HG03565 (cell line): ENCODE measurements at regions not wholly inside any gene's neighbourhood (a gene's known extent, or its start where the extent isn't known, plus 50 kb on each side); places are given as distances from the start of the nearest gene placed in this dataset.
"Not testable (repeated sequence)": the region's sequence is repeated elsewhere in the genome, so short reads cannot be mapped to it uniquely, and the experiment has no call there.

ENCODE experiments used
- ATAC-seq: cut with Tn5 transposase; IDR thresholded peaks from one replicate; pipeline ENCODE4 v1.9.1; 2021; ENCODE audit warnings: mild to moderate bottlenecking, moderate library complexity; ENCODE audit not compliant: unreplicated experiment

DNA sequence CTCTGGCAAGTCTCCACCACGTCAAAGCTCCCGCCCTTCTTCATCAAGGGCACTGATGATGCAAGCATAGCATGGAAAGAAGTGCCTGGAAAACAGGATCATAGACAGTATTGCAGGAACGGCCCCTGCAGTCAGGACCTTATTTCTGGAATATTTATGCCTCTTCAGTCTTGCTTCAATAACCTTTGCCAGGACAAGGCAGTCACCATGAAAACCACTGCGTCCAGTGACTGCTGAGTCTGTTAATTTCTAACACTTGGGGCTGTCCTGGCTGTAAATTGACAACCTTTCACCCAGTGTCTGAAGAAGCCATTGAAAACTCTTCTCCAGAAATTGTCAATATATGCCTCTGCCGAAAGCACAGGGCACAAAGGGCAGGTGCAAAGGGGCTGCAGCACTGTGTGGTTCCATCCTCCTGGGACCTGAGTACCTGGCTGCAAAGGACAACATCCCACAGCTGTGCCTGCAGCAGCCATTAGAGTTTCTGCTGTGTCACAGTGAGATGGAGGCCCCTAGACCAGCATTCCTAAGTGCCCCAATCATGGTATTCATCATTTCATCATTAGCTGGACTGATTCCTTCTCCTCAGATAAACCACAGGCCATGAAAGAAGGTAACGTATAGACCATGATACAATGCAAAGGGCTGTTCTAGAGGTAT, 819.6 kb downstream of the RNF144A start:
- no peak for ATAC-seq

DNA sequence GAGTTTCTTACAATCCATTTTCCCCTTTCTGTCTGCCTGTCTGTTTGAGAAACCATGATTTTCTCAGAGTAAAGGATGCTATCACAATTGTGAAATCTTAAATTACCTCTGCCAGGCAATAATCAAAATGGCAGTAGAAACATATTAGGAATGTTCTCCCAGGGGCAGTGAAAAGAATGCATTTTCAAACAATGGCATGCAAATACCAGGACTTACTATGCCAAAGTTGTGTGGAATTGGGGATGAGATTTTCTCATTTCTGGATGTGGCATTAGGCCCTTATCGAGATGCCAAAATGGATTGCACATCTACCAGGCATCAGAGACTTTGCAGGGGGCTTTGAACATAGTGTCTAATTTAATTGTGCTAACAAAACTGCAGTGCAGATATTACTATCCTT, 821.4 kb downstream of the RNF144A start:
- ATAC-seq = no peak

- ATAC-seq = no peak
These were observed 822.9 kb downstream of the RNF144A start for GRCh38 chr2:7740114-7740513.

GRCh38 chr2:7742301-7742700, 825.1 kb downstream of the RNF144A start:
- ATAC-seq = no peak

DNA sequence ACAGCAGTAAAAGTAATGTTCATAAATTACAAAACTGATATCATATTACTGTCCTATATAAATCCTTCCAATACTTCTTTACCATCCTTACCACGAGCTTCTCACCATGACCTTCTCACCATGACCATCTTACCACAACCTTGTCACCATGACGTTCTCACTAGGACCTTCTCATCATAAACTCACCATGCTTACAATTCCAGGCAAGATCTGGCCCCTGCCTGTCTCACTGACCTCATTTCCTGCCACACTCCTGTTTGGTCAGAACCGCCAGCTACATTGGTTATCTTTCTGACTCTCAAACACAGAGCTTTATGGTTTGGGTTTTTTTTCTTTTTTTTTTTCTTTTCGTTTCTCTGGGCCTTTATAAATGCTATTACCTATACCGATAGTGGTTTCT, 827.6 kb downstream of the RNF144A start:
- ATAC-seq = no peak

DNA sequence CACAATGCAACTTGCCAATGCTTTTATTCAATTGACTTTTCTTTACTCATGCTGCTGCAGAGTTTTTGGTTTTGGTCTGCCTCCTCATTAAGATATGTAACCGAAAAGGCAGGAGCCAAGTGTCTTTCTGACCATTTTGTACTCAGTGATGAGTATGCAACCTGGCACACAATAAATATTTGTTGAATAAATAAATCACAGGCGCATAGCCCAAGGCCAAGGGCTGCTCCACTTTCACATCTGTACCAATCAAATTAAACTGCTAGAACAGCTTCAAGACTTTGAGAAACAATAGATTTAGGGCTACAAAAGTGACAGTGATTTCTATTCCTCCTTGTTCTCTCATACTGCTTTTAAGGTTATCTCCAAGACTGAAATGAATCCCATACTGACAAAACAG, 828.2 kb downstream of the RNF144A start:
- no peak for ATAC-seq

GRCh38 chr2:7748717-7749415, 831.7 kb downstream of the RNF144A start:
- ATAC-seq = no peak

GRCh38 chr2:7749895-7750559, 832.8 kb downstream of the RNF144A start:
- ATAC-seq = no peak

DNA sequence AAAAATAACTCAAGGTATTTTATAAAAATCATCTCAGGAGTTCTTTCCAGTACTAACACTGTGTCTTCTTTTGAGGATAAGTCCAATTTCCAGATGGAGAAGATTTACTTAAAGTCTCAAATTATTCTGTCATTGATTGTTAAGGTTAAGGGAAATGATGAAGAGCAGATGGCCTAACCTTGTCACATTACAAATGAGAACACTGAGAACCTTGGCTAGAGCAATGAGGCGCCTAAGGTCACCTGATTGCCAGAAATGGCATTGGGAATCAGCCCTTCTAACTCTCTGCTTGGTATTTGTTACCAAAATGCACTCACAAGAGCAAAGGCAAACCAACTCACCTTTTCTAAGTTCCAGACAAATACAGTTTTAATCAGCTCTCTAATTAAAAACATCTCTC, 835.1 kb downstream of the RNF144A start:
- no peak for ATAC-seq

DNA sequence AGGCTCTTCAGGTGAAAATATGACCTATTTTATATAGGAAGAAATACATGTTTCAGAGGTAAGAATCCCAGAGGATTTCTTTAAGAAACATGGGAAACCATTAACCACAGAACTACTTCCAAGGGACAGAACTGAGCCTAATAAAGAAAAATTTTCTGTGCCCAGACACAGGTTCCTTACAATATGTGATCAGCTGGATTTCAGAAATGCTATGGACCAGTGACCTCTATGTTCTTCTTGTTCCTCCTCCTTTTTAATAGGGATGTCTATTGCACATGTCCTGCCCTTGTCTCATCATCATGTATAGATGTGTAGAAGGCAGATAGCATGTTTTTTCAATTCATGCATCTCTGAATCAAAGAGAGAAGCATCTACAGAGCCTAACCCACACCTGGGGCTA, 836.6 kb downstream of the RNF144A start:
- ATAC-seq = no peak

DNA sequence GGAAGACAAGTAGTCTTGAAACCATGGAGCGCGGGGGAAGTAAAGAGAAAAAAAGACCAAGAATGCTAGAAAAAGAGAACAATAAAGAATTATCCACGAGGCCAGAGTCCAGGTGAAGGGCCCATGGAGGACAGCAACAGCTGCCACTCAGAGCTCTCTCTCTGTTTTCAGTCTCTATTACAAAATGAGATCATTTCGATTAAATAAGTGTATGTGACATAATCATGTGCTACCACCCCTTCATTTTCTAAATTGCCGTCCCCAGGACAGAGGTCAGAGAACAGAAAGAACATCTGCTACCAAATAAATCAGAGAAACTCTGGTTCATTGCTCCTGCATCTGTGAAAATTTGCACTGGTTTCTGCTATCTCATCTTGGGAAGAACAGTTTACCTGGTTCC, 838.7 kb downstream of the RNF144A start:
- no peak for ATAC-seq

- ATAC-seq = peak; percentile 85
These were observed 841.0 kb downstream of the RNF144A start for GRCh38 chr2:7758073-7758759.

- ATAC-seq = no peak
These were observed 842.7 kb downstream of the RNF144A start for GRCh38 chr2:7759898-7760297.

DNA sequence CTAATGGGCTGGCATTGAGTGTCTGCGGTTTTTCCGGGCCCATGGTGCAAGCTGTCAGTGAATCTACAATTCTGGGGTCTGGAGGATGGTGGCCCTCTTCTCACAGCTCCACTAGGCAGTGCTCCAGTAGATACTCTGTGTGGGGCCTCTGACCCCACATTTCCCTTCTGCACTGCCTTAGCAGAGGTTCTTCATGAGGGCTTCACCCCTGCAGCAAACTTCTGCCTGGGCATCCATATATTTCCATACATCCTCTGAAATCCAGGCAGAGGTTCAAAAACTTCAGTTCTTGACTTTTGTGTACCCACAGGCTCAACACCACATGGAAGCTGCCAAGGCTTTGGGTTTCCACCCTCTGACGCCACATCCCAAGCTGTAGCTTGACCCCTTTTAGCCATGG, 846.2 kb downstream of the RNF144A start:
- ATAC-seq = not testable (repeated sequence)

DNA sequence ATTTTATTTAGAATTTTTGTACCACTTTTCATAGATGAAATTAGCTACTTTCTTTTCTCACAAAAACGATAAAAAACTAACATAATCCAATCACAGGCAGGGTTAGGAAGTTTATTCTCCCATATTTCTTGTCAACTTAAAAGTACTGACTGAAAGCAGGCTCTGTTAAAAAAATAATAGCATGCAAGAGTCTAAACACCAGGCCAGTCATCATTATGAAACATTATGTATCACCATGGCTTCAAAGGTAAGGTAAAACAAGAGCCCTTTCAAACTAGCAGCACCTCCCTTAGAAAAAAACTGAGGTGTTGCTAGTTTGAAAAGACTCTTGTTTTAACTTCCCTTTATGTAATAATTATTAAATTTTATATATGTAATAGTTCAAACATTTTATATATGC, 848.0 kb downstream of the RNF144A start:
- no peak for ATAC-seq

DNA sequence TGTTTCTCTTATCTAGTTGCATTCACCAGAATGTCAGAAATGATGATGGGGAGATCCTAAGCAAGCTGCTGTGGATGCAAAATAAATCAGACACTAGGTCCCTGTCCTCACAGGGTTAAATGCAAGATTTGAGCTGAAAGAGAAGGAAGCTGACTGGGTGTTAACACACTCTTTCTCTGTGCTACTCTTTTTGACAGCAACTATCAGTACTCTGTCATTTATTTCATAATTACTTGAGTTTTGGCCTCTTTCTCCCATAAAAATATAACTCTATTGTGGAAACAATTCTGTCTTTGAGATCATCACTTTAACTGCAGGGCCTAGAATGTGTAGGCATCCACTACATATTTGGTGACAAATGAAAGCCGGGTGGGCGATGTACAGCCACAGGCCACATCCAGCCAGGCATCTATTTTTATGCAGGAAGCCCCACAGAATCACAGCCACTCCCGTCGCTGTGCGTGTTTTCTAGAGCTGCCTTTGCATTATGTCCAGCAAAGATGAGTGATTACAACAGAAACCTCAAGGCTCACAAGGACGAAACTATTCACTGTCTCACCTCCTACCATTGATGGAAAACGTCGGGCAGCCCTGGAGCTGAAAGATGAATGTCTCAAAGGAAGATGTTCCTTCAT, 849.0 kb downstream of the RNF144A start:
- no peak for ATAC-seq

GRCh38 chr2:7766978-7767565, 849.9 kb downstream of the RNF144A start:
- no peak for ATAC-seq

GRCh38 chr2:7767902-7768301, 850.7 kb downstream of the RNF144A start:
- ATAC-seq = no peak

- no peak for ATAC-seq
These were observed 854.6 kb downstream of the RNF144A start for GRCh38 chr2:7771781-7772180.
